ENCODE measurements at regions not wholly inside any gene's neighbourhood (a gene's known extent, or its start where the extent isn't known, plus 50 kb on each side); places are given as distances from the start of the nearest gene placed in this dataset.

- Mint-ChIP-seq H3K36me3 (ENCODE audit: insufficient read depth) (no peaks in the 10 kb centered on the region), H3K27ac (no peak overlapping the region), H3K27me3 (no peaks in the 10 kb centered on the region), H3K4me3 (ENCODE audit: low read depth) (no peak overlapping the region), H3K9me3 (ENCODE audit: low read depth) (peaks cover 5% of the 10 kb centered on the region), H3K4me1 (ENCODE audit: low read depth) (peaks cover 4% of the 10 kb centered on the region)
- DNase-seq (ENCODE audit: low spot score, unreplicated experiment): no peak
- TF ChIP-seq CTCF (IDR thresholded peaks at IDR 0.05; ENCODE audit: unreplicated experiment): no peak
These were observed 71.2 kb downstream of the MAIP1 start for GRCh38 chr2:200026332-200027230.

GRCh38 chr2:200028998-200029397 is 73.6 kb downstream of the MAIP1 start:
- no peak for TF ChIP-seq CTCF (IDR thresholded peaks at IDR 0.05; ENCODE audit: unreplicated experiment)

GRCh38 chr2:200032895-200033294 is 77.5 kb downstream of the MAIP1 start:
- Mint-ChIP-seq H3K27ac (no peak overlapping the region), H3K9me3 (ENCODE audit: low read depth) (peaks cover 3% of the 10 kb centered on the region), H3K4me3 (ENCODE audit: low read depth) (no peak overlapping the region), H3K27me3 (no peaks in the 10 kb centered on the region), H3K36me3 (ENCODE audit: insufficient read depth) (no peaks in the 10 kb centered on the region), H3K4me1 (ENCODE audit: low read depth) (no peaks in the 10 kb centered on the region)
- DNase-seq (ENCODE audit: low spot score, unreplicated experiment): no peak
- TF ChIP-seq CTCF (IDR thresholded peaks at IDR 0.05; ENCODE audit: unreplicated experiment): no peak

More at GRCh38 chr2:200028998-200029397, 73.6 kb downstream of the MAIP1 start:
- Mint-ChIP-seq H3K27me3 (no peaks in the 10 kb centered on the region), H3K9me3 (ENCODE audit: low read depth) (peaks cover 8% of the 10 kb centered on the region), H3K27ac (no peak overlapping the region), H3K4me3 (ENCODE audit: low read depth) (no peak overlapping the region), H3K36me3 (ENCODE audit: insufficient read depth) (no peaks in the 10 kb centered on the region), H3K4me1 (ENCODE audit: low read depth) (no peaks in the 10 kb centered on the region)
- no peak for DNase-seq (ENCODE audit: low spot score, unreplicated experiment)

GRCh38 chr2:200033929-200034328 is 78.5 kb downstream of the MAIP1 start:
- Mint-ChIP-seq H3K27ac (no peak overlapping the region), H3K4me1 (ENCODE audit: low read depth) (no peaks in the 10 kb centered on the region), H3K9me3 (ENCODE audit: low read depth) (peaks cover 3% of the 10 kb centered on the region), H3K36me3 (ENCODE audit: insufficient read depth) (no peaks in the 10 kb centered on the region), H3K27me3 (no peaks in the 10 kb centered on the region), H3K4me3 (ENCODE audit: low read depth) (no peak overlapping the region)
- DNase-seq (ENCODE audit: low spot score, unreplicated experiment): no peak
- no peak for TF ChIP-seq CTCF (IDR thresholded peaks at IDR 0.05; ENCODE audit: unreplicated experiment)

GRCh38 chr2:200034816-200035215 is 79.4 kb downstream of the MAIP1 start:
- Mint-ChIP-seq H3K4me1 (ENCODE audit: low read depth) (peaks cover 2% of the 10 kb centered on the region), H3K36me3 (ENCODE audit: insufficient read depth) (no peaks in the 10 kb centered on the region), H3K27ac (no peak overlapping the region), H3K4me3 (ENCODE audit: low read depth) (no peak overlapping the region), H3K9me3 (ENCODE audit: low read depth) (peaks cover 3% of the 10 kb centered on the region), H3K27me3 (no peaks in the 10 kb centered on the region)
- no peak for TF ChIP-seq CTCF (IDR thresholded peaks at IDR 0.05; ENCODE audit: unreplicated experiment)
- no peak for DNase-seq (ENCODE audit: low spot score, unreplicated experiment)
